ENCODE measurements at regions not wholly inside any gene's neighbourhood (a gene's known extent, or its start where the extent isn't known, plus 50 kb on each side); places are given as distances from the start of the nearest gene placed in this dataset.

DNA sequence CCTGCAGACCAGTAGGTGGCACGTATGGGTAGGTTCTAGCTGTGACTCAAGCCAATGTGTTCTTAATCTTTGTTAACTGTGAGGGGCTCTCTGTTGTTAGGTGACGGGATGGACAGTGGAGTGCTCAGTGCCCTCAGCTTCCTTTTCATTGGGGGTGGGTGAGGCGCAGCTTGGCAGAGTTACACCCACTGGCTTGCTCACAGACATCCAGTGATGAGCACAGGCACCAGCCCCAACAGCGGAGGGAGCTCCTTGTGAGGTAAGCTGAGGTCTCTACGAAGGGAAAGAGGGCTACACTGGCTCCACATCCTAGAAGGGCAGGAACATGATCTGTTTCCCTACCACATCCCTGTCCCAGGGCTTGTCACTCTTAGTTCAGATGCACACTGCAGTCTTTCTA lies 871.3 kb downstream of the LRRIQ3 start:
- Histone ChIP-seq H3K4me1 (ENCODE audit: low read length) (no peaks in the 10 kb centered on the region), H3K27ac (ENCODE audit: low read length) (no peak overlapping the region), H3K27me3 (replicated peaks; ENCODE audit: insufficient read depth, low read length) (no peaks in the 10 kb centered on the region), H3K9me3 (replicated peaks; ENCODE audit: insufficient read depth, low read length) (no peaks in the 10 kb centered on the region), H4K20me1 (ENCODE audit: insufficient read depth, low read length) (no peaks in the 10 kb centered on the region), H3K36me3 (replicated peaks; ENCODE audit: insufficient read depth, low read length) (no peaks in the 10 kb centered on the region), H3F3A (ENCODE audit: insufficient read depth, low read length) (no peaks in the 10 kb centered on the region), H3K9ac (ENCODE audit: low read length) (no peak overlapping the region), H3K9me2 (replicated peaks; ENCODE audit: insufficient read depth, low read length) (no peaks in the 10 kb centered on the region), H3K79me2 (ENCODE audit: low read length) (no peaks in the 10 kb centered on the region), H3K4me2 (ENCODE audit: low read depth, low read length) (no peak overlapping the region), H3K4me3 (ENCODE audit: low read length) (no peak overlapping the region), H2AFZ (ENCODE audit: low read length) (no peak overlapping the region)
- TF ChIP-seq, protein P1, sequence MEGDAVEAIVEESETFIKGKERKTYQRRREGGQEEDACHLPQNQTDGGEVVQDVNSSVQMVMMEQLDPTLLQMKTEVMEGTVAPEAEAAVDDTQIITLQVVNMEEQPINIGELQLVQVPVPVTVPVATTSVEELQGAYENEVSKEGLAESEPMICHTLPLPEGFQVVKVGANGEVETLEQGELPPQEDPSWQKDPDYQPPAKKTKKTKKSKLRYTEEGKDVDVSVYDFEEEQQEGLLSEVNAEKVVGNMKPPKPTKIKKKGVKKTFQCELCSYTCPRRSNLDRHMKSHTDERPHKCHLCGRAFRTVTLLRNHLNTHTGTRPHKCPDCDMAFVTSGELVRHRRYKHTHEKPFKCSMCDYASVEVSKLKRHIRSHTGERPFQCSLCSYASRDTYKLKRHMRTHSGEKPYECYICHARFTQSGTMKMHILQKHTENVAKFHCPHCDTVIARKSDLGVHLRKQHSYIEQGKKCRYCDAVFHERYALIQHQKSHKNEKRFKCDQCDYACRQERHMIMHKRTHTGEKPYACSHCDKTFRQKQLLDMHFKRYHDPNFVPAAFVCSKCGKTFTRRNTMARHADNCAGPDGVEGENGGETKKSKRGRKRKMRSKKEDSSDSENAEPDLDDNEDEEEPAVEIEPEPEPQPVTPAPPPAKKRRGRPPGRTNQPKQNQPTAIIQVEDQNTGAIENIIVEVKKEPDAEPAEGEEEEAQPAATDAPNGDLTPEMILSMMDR (IDR thresholded peaks at IDR 0.05; ENCODE audit: low read length) = no peak
- no peak for TF ChIP-seq EZH2phosphoT487 (IDR thresholded peaks at IDR 0.05; ENCODE audit: low read length)
- no peak for TF ChIP-seq EZH2 (optimal IDR thresholded peaks at IDR 0.05; ENCODE audit: low read depth, low read length)
- DNase-seq = no peak

GRCh38 chr1:73310797-73311381 lies 887.1 kb downstream of the LRRIQ3 start:
- Histone ChIP-seq H3K27ac (ENCODE audit: low read length) (no peak overlapping the region), H4K20me1 (ENCODE audit: insufficient read depth, low read length) (no peaks in the 10 kb centered on the region), H3K9ac (ENCODE audit: low read length) (no peak overlapping the region), H2AFZ (ENCODE audit: low read length) (no peak overlapping the region), H3F3A (ENCODE audit: insufficient read depth, low read length) (no peaks in the 10 kb centered on the region), H3K79me2 (ENCODE audit: low read length) (no peaks in the 10 kb centered on the region), H3K36me3 (replicated peaks; ENCODE audit: insufficient read depth, low read length) (no peaks in the 10 kb centered on the region), H3K27me3 (replicated peaks; ENCODE audit: insufficient read depth, low read length) (no peaks in the 10 kb centered on the region), H3K9me3 (replicated peaks; ENCODE audit: insufficient read depth, low read length) (no peaks in the 10 kb centered on the region), H3K4me3 (ENCODE audit: low read length) (no peak overlapping the region), H3K9me2 (replicated peaks; ENCODE audit: insufficient read depth, low read length) (no peaks in the 10 kb centered on the region), H3K4me2 (ENCODE audit: low read depth, low read length) (no peak overlapping the region), H3K4me1 (ENCODE audit: low read length) (no peaks in the 10 kb centered on the region)
- DNase-seq = no peak
- TF ChIP-seq, protein P1 (IDR thresholded peaks at IDR 0.05; ENCODE audit: low read length) = no peak

GRCh38 chr1:73306899-73307555 lies 890.9 kb downstream of the LRRIQ3 start:
- H4K20me1 ChIP-seq (ENCODE audit: insufficient read depth, low read length) = no peaks in the 10 kb centered on the region
- H3K4me2 ChIP-seq (ENCODE audit: low read depth, low read length) = no peak overlapping the region
- no peaks in the 10 kb centered on the region for H3K79me2 ChIP-seq (ENCODE audit: low read length)
- H3K9ac ChIP-seq (ENCODE audit: low read length) = no peak overlapping the region
- no peaks in the 10 kb centered on the region for H3K4me1 ChIP-seq (ENCODE audit: low read length)
- H3K36me3 ChIP-seq (replicated peaks; ENCODE audit: insufficient read depth, low read length) = no peaks in the 10 kb centered on the region
- H3K27me3 ChIP-seq (replicated peaks; ENCODE audit: insufficient read depth, low read length) = no peaks in the 10 kb centered on the region
- H3F3A ChIP-seq (ENCODE audit: insufficient read depth, low read length) = no peaks in the 10 kb centered on the region
- TF ChIP-seq EZH2 (optimal IDR thresholded peaks at IDR 0.05; ENCODE audit: low read depth, low read length) (no peak), EZH2phosphoT487 (IDR thresholded peaks at IDR 0.05; ENCODE audit: low read length) (no peak)
- TF ChIP-seq, protein P1 (IDR thresholded peaks at IDR 0.05; ENCODE audit: low read length) = no peak
- no peak overlapping the region for H3K27ac ChIP-seq (ENCODE audit: low read length)
- no peak overlapping the region for H3K4me3 ChIP-seq (ENCODE audit: low read length)
- no peaks in the 10 kb centered on the region for H3K9me3 ChIP-seq (replicated peaks; ENCODE audit: insufficient read depth, low read length)
- DNase-seq = no peak
- no peak overlapping the region for H2AFZ ChIP-seq (ENCODE audit: low read length)
- no peaks in the 10 kb centered on the region for H3K9me2 ChIP-seq (replicated peaks; ENCODE audit: insufficient read depth, low read length)
